ENCODE measurements at regions not wholly inside any gene's neighbourhood (a gene's known extent, or its start where the extent isn't known, plus 50 kb on each side); places are given as distances from the start of the nearest gene placed in this dataset.

- no peak overlapping the region for H3K4me2 ChIP-seq (ENCODE audit: insufficient read depth, low read length)
- no peak for TF ChIP-seq CTCF (IDR thresholded peaks at IDR 0.05; ENCODE audit: extremely low read depth, low read depth, low read length)
- no peaks in the 10 kb centered on the region for H3K9me3 ChIP-seq (ENCODE audit: low read depth, low read length)
- H3K4me1 ChIP-seq (ENCODE audit: insufficient read depth, low read length): no peaks in the 10 kb centered on the region
- no peaks in the 10 kb centered on the region for H4K20me1 ChIP-seq (ENCODE audit: insufficient read depth, low read length)
- no peak overlapping the region for H2AFZ ChIP-seq (ENCODE audit: low read length)
- no peaks in the 10 kb centered on the region for H3K79me2 ChIP-seq (ENCODE audit: insufficient read depth, low read length)
- H3K27ac ChIP-seq (ENCODE audit: low read depth, low read length): no peak overlapping the region
- H3K27me3 ChIP-seq (ENCODE audit: insufficient read depth, low read length): no peaks in the 10 kb centered on the region
- no peak overlapping the region for H3K4me3 ChIP-seq (ENCODE audit: insufficient read depth, low read length)
- DNase-seq (ENCODE audit: insufficient read length, low spot score, missing footprints): no peak
- H3K36me3 ChIP-seq (ENCODE audit: insufficient read depth, low read length): no peaks in the 10 kb centered on the region
Observed at GRCh38 chr1:2879026-2879425, 77.5 kb upstream of the TTC34 start.

- Histone ChIP-seq H3K9me3 (ENCODE audit: low read depth, low read length) (no peaks in the 10 kb centered on the region), H3K27me3 (ENCODE audit: insufficient read depth, low read length) (no peaks in the 10 kb centered on the region), H3K79me2 (ENCODE audit: insufficient read depth, low read length) (no peaks in the 10 kb centered on the region), H3K4me1 (ENCODE audit: insufficient read depth, low read length) (no peaks in the 10 kb centered on the region), H2AFZ (ENCODE audit: low read length) (no peak overlapping the region), H3K4me3 (ENCODE audit: insufficient read depth, low read length) (no peak overlapping the region), H3K4me2 (ENCODE audit: insufficient read depth, low read length) (no peak overlapping the region), H3K36me3 (ENCODE audit: insufficient read depth, low read length) (no peaks in the 10 kb centered on the region), H3K27ac (ENCODE audit: low read depth, low read length) (no peak overlapping the region), H4K20me1 (ENCODE audit: insufficient read depth, low read length) (no peaks in the 10 kb centered on the region)
- TF ChIP-seq CTCF (IDR thresholded peaks at IDR 0.05; ENCODE audit: extremely low read depth, low read depth, low read length): no peak
- DNase-seq (ENCODE audit: insufficient read length, low spot score, missing footprints): no peak
Observed at GRCh38 chr1:2879591-2879990, 78.1 kb upstream of the TTC34 start.

- no peak overlapping the region for H3K4me3 ChIP-seq (ENCODE audit: insufficient read depth, low read length)
- no peaks in the 10 kb centered on the region for H3K36me3 ChIP-seq (ENCODE audit: insufficient read depth, low read length)
- no peak overlapping the region for H3K4me2 ChIP-seq (ENCODE audit: insufficient read depth, low read length)
- no peak overlapping the region for H3K27ac ChIP-seq (ENCODE audit: low read depth, low read length)
- no peak overlapping the region for H2AFZ ChIP-seq (ENCODE audit: low read length)
- H3K79me2 ChIP-seq (ENCODE audit: insufficient read depth, low read length): no peaks in the 10 kb centered on the region
- DNase-seq (ENCODE audit: insufficient read length, low spot score, missing footprints): no peak
- H3K27me3 ChIP-seq (ENCODE audit: insufficient read depth, low read length): no peaks in the 10 kb centered on the region
- TF ChIP-seq CTCF (IDR thresholded peaks at IDR 0.05; ENCODE audit: extremely low read depth, low read depth, low read length): no peak
- no peaks in the 10 kb centered on the region for H4K20me1 ChIP-seq (ENCODE audit: insufficient read depth, low read length)
- H3K4me1 ChIP-seq (ENCODE audit: insufficient read depth, low read length): no peaks in the 10 kb centered on the region
- no peaks in the 10 kb centered on the region for H3K9me3 ChIP-seq (ENCODE audit: low read depth, low read length)
Observed at GRCh38 chr1:2880086-2880485, 78.6 kb upstream of the TTC34 start.

- no peak overlapping the region for H3K27ac ChIP-seq (ENCODE audit: low read depth, low read length)
- H3K4me2 ChIP-seq (ENCODE audit: insufficient read depth, low read length): no peak overlapping the region
- TF ChIP-seq CTCF (IDR thresholded peaks at IDR 0.05; ENCODE audit: extremely low read depth, low read depth, low read length): no peak
- H3K36me3 ChIP-seq (ENCODE audit: insufficient read depth, low read length): no peaks in the 10 kb centered on the region
- H3K27me3 ChIP-seq (ENCODE audit: insufficient read depth, low read length): no peaks in the 10 kb centered on the region
- no peak overlapping the region for H2AFZ ChIP-seq (ENCODE audit: low read length)
- H3K4me3 ChIP-seq (ENCODE audit: insufficient read depth, low read length): no peak overlapping the region
- no peaks in the 10 kb centered on the region for H3K4me1 ChIP-seq (ENCODE audit: insufficient read depth, low read length)
- no peaks in the 10 kb centered on the region for H4K20me1 ChIP-seq (ENCODE audit: insufficient read depth, low read length)
- DNase-seq (ENCODE audit: insufficient read length, low spot score, missing footprints): no peak
- H3K9me3 ChIP-seq (ENCODE audit: low read depth, low read length): no peaks in the 10 kb centered on the region
- no peaks in the 10 kb centered on the region for H3K79me2 ChIP-seq (ENCODE audit: insufficient read depth, low read length)
Observed at GRCh38 chr1:2880812-2881295, 79.4 kb upstream of the TTC34 start.
